Fibroblast of lung (primary cell): ENCODE measurements at regions not wholly inside any gene's neighbourhood (a gene's known extent, or its start where the extent isn't known, plus 50 kb on each side); places are given as distances from the start of the nearest gene placed in this dataset.
A peak's percentile ranks its signal among the peaks of the same experiment; 100 is the strongest.

Experiments used
- DNase-seq, 2 donors: peaks; one replicate each; pipeline versions ENCODE4 v3.0.0 to v3.0.0-alpha.2; 2010; ENCODE audit warnings: low read depth in 2 of 2
- H2AFZ ChIP-seq: 2 replicates; pipeline ENCODE4 v1.5.1; 2012; ENCODE audit warnings: low read length, control low read depth, inconsistent platforms
- H3K27ac ChIP-seq: 2 replicates; pipeline ENCODE4 v1.5.1; 2011; ENCODE audit warnings: low read length, control low read depth; ENCODE audit not compliant: insufficient read depth
- H3K27me3 ChIP-seq: 2 replicates; pipeline ENCODE4 v1.5.1; 2011; ENCODE audit warnings: mild to moderate bottlenecking, low read length; ENCODE audit not compliant: control insufficient read depth, insufficient read depth
- H3K36me3 ChIP-seq: 2 replicates; pipeline ENCODE4 v1.5.1; 2011; ENCODE audit warnings: low read length; ENCODE audit not compliant: control insufficient read depth, insufficient read depth
- H3K4me1 ChIP-seq: 2 replicates; pipeline ENCODE4 v1.5.1; 2011; ENCODE audit warnings: low read length; ENCODE audit not compliant: control insufficient read depth, insufficient read depth; ENCODE audit errors: extremely low read depth
- H3K4me2 ChIP-seq: 2 replicates; pipeline ENCODE4 v1.5.1; 2011; ENCODE audit warnings: low read length, control low read depth; ENCODE audit not compliant: insufficient read depth; ENCODE audit errors: extremely low read depth
- H3K4me3 ChIP-seq, 4 experiments: fragments of 200-600 bp in 1 of 4; sonication (generic) in 1 of 4; replicated peaks in 1 of 4; 2 replicates each; pipeline ENCODE4 v1.5.1; 2011 to 2016; ENCODE audit warnings: low read length in 4 of 4, low read depth in 3 of 4, mild to moderate bottlenecking in 3 of 4, control low read depth in 2 of 4, inconsistent platforms in 1 of 4, mixed read lengths in 1 of 4; ENCODE audit not compliant: insufficient read depth in 1 of 4; ENCODE audit errors: control extremely low read depth in 1 of 4
- H3K79me2 ChIP-seq: 2 replicates; pipeline ENCODE4 v1.5.1; 2012; ENCODE audit warnings: mild to moderate bottlenecking, low read length, inconsistent platforms; ENCODE audit not compliant: control insufficient read depth, insufficient read depth
- H3K9ac ChIP-seq: 2 replicates; pipeline ENCODE4 v1.5.1; 2011; ENCODE audit warnings: mild to moderate bottlenecking, low read length, control low read depth; ENCODE audit not compliant: insufficient read depth
- H3K9me3 ChIP-seq: 2 replicates; pipeline ENCODE4 v1.5.1; 2012; ENCODE audit warnings: low read depth, low read length; ENCODE audit not compliant: control insufficient read depth, insufficient read depth
- H4K20me1 ChIP-seq: 2 replicates; pipeline ENCODE4 v1.5.1; 2011; ENCODE audit warnings: low read length; ENCODE audit not compliant: control insufficient read depth, insufficient read depth; ENCODE audit errors: extremely low read depth
- CTCF ChIP-seq, 2 donors: IDR thresholded peaks in 1 of 2; conservative IDR thresholded peaks in 1 of 2; 1 replicate in 1 of 2; 2 replicates in 1 of 2; pipeline ENCODE4 v1.5.1; 2011 to 2012; ENCODE audit warnings: low read length in 2 of 2, control low read depth in 1 of 2, inconsistent platforms in 1 of 2, low read depth in 1 of 2, mild to moderate bottlenecking in 1 of 2
- EZH2 ChIP-seq: IDR thresholded peaks from 2 replicates; pipeline ENCODE4 v1.5.1; 2012; ENCODE audit warnings: low read length, control low read depth, mild to moderate bottlenecking; ENCODE audit errors: missing control alignments

GRCh38 chr2:203590496-203590895, 55.4 kb upstream of the RAPH1 start:
- Histone ChIP-seq H3K27ac (no peak overlapping the region), H3K4me2 (no peak overlapping the region), H3K9ac (no peak overlapping the region), H3K4me3 (no peak overlapping the region), H3K4me1 (peaks cover 2% of the 10 kb centered on the region), H2AFZ (no peak overlapping the region), H3K36me3 (no peaks in the 10 kb centered on the region), H4K20me1 (no peaks in the 10 kb centered on the region), H3K79me2 (no peaks in the 10 kb centered on the region), H3K27me3 (no peaks in the 10 kb centered on the region), H3K9me3 (no peaks in the 10 kb centered on the region)
- no peak for DNase-seq
- TF ChIP-seq EZH2 (no peak), CTCF (conservative IDR thresholded peaks at IDR 0.05 in 1 of 2, IDR thresholded peaks at IDR 0.05 in 1 of 2; ENCODE audit: low read depth in 1 of 2, low read length in 2 of 2) (no peak)

GRCh38 chr2:203591642-203592041, 56.5 kb upstream of the RAPH1 start:
- Histone ChIP-seq H3K9me3 (no peaks in the 10 kb centered on the region), H3K4me2 (no peak overlapping the region), H4K20me1 (no peaks in the 10 kb centered on the region), H3K4me3 (no peak overlapping the region), H3K79me2 (no peaks in the 10 kb centered on the region), H2AFZ (no peak overlapping the region), H3K27ac (no peak overlapping the region), H3K9ac (no peak overlapping the region), H3K27me3 (no peaks in the 10 kb centered on the region), H3K36me3 (no peaks in the 10 kb centered on the region), H3K4me1 (peaks cover 2% of the 10 kb centered on the region)
- peak in 1 of 2 donors; percentile 52 for DNase-seq
- TF ChIP-seq EZH2 (no peak), CTCF (conservative IDR thresholded peaks at IDR 0.05 in 1 of 2, IDR thresholded peaks at IDR 0.05 in 1 of 2; ENCODE audit: low read depth in 1 of 2, low read length in 2 of 2) (no peak)

DNA sequence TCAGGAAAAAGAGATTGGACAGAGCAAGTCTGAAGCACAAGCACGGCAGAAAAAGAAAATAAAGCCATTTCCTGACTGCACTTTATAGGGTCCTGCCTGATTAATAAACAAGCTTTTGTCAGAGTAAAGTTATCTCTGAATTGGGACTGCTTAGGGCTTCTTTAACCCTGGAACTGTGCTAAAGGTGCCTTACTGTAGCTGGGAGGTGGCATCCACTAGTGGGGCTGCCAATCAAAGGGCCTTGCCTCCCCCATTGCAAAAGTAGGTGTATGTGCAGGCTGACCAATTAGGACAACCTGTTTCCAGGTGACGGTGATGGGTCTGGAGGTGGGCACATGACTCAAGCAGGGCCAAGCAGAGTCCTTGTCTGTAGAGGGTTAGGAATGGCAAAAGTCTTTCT, 57.4 kb upstream of the RAPH1 start:
- Histone ChIP-seq H3K79me2 (no peaks in the 10 kb centered on the region), H2AFZ (no peak overlapping the region), H3K4me3 (no peak overlapping the region), H3K27me3 (no peaks in the 10 kb centered on the region), H3K27ac (no peak overlapping the region), H3K4me1 (peaks cover 2% of the 10 kb centered on the region), H3K9ac (no peak overlapping the region), H4K20me1 (no peaks in the 10 kb centered on the region), H3K36me3 (no peaks in the 10 kb centered on the region), H3K9me3 (no peaks in the 10 kb centered on the region), H3K4me2 (no peak overlapping the region)
- TF ChIP-seq CTCF (conservative IDR thresholded peaks at IDR 0.05 in 1 of 2, IDR thresholded peaks at IDR 0.05 in 1 of 2; ENCODE audit: low read depth in 1 of 2, low read length in 2 of 2) (no peak), EZH2 (no peak)
- no peak for DNase-seq
